ENCODE measurements at regions not wholly inside any gene's neighbourhood (a gene's known extent, or its start where the extent isn't known, plus 50 kb on each side); places are given as distances from the start of the nearest gene placed in this dataset.

DNA sequence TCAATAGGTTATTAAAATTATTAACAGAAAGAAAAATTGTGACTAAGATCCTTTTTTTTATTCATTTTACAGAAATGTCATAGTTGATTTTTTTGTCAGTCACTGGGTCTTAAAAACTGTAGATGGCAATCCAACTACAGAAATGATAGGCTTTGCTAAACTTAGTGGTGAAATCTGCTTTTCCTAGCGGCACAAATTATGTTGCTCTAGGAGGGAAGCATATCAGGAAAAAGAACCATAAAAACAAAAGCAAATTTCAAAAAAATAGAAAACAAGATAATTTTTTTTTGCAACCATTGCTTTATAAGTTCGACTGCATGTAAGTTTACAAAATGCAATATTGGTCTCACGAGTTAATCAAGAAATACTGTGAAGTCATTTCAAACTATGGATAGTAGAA, 443.5 kb upstream of the IGFBP7 start:
- in situ Hi-C loops (cut with MboI) = loop anchor here (10.0 kb wide), 1 partner anchor 59 kb away; no protein-coding TSS in a partner anchor
- Histone ChIP-seq H3K79me2 (ENCODE audit: control insufficient read depth, insufficient read depth, low read length) (no peaks in the 10 kb centered on the region), H2AFZ (ENCODE audit: control insufficient read depth, low read depth, low read length) (no peak overlapping the region), H3K9ac (ENCODE audit: control insufficient read depth, insufficient read depth, low read length) (no peak overlapping the region), H3K36me3 (ENCODE audit: control insufficient read depth in 2 of 2, insufficient read depth in 2 of 2, low read length in 1 of 2) (no peaks in the 10 kb centered on the region), H3K27ac (ENCODE audit: control insufficient read depth, insufficient read depth) (no peak overlapping the region), H3K4me2 (ENCODE audit: control insufficient read depth, insufficient read depth) (no peak overlapping the region), H3K27me3 (replicated peaks in 1 of 2; ENCODE audit: control insufficient read depth in 2 of 2, insufficient read depth in 2 of 2, low read length in 1 of 2) (no peaks in the 10 kb centered on the region), H3K9me3 (replicated peaks; ENCODE audit: control insufficient read depth, insufficient read depth, low read length) (no peaks in the 10 kb centered on the region), H3K4me1 (ENCODE audit: control insufficient read depth, insufficient read depth, low read length) (no peaks in the 10 kb centered on the region), H4K20me1 (ENCODE audit: control insufficient read depth, insufficient read depth) (no peaks in the 10 kb centered on the region), H3K4me3 (no peak overlapping the region)
- CTCF ChIA-PET = no interaction called here
- ATAC-seq = no peak
- POLR2A ChIA-PET = no interaction called here
- FAIRE-seq = no peak
- intact Hi-C loops (cut with micrococcal nuclease; ENCODE audit: unreplicated experiment) = no loop called here
- no peak for DNase-seq (ENCODE audit: low read depth, low spot score)
- 31% methylated on average over 3 of the region's 3 CpGs for WGBS (ENCODE audit: insufficient coverage, insufficient replicate concordance, low lambda C conversion rate, missing lambda C conversion rate)
- RAD21 ChIA-PET (ENCODE audit: unreplicated experiment) = no interaction called here
- TF ChIP-seq ZNF592 (IDR thresholded peaks at IDR 0.05) (no peak), HSF1 (IDR thresholded peaks at IDR 0.05; ENCODE audit: low read depth, low read length) (no peak), HDGF (IDR thresholded peaks at IDR 0.05) (no peak), RAD21 (IDR thresholded peaks at IDR 0.05; ENCODE audit: insufficient read depth, low read depth, low read length) (no peak), NFXL1 (IDR thresholded peaks at IDR 0.05; ENCODE audit: borderline replicate concordance) (no peak), ZNF622 (IDR thresholded peaks at IDR 0.05) (no peak), KLF5 (IDR thresholded peaks at IDR 0.05; ENCODE audit: partially characterized antibody) (no peak), NFYB (IDR thresholded peaks at IDR 0.05; ENCODE audit: insufficient read depth, low read depth, low read length) (no peak), SMARCA5 (IDR thresholded peaks at IDR 0.05) (no peak)
- TF ChIP-seq, protein P1, sequence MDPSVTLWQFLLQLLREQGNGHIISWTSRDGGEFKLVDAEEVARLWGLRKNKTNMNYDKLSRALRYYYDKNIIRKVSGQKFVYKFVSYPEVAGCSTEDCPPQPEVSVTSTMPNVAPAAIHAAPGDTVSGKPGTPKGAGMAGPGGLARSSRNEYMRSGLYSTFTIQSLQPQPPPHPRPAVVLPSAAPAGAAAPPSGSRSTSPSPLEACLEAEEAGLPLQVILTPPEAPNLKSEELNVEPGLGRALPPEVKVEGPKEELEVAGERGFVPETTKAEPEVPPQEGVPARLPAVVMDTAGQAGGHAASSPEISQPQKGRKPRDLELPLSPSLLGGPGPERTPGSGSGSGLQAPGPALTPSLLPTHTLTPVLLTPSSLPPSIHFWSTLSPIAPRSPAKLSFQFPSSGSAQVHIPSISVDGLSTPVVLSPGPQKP (IDR thresholded peaks at IDR 0.05; ENCODE audit: low read depth, low read length) = no peak
- TF ChIP-seq, protein P2, sequence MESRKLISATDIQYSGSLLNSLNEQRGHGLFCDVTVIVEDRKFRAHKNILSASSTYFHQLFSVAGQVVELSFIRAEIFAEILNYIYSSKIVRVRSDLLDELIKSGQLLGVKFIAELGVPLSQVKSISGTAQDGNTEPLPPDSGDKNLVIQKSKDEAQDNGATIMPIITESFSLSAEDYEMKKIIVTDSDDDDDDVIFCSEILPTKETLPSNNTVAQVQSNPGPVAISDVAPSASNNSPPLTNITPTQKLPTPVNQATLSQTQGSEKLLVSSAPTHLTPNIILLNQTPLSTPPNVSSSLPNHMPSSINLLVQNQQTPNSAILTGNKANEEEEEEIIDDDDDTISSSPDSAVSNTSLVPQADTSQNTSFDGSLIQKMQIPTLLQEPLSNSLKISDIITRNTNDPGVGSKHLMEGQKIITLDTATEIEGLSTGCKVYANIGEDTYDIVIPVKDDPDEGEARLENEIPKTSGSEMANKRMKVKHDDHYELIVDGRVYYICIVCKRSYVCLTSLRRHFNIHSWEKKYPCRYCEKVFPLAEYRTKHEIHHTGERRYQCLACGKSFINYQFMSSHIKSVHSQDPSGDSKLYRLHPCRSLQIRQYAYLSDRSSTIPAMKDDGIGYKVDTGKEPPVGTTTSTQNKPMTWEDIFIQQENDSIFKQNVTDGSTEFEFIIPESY (IDR thresholded peaks at IDR 0.05) = no peak
- TF ChIP-seq, protein P3, sequence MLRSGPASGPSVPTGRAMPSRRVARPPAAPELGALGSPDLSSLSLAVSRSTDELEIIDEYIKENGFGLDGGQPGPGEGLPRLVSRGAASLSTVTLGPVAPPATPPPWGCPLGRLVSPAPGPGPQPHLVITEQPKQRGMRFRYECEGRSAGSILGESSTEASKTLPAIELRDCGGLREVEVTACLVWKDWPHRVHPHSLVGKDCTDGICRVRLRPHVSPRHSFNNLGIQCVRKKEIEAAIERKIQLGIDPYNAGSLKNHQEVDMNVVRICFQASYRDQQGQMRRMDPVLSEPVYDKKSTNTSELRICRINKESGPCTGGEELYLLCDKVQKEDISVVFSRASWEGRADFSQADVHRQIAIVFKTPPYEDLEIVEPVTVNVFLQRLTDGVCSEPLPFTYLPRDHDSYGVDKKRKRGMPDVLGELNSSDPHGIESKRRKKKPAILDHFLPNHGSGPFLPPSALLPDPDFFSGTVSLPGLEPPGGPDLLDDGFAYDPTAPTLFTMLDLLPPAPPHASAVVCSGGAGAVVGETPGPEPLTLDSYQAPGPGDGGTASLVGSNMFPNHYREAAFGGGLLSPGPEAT (IDR thresholded peaks at IDR 0.05; ENCODE audit: low read depth) = no peak
- BruUV-seq (replicated peaks) = no TSS peak
- SMC1A ChIA-PET (ENCODE audit: uncharacterized antibody, unreplicated experiment) = no interaction called here

All from GM12878 (cell line).